ENCODE measurements at regions not wholly inside any gene's neighbourhood (a gene's known extent, or its start where the extent isn't known, plus 50 kb on each side); places are given as distances from the start of the nearest gene placed in this dataset.

DNA sequence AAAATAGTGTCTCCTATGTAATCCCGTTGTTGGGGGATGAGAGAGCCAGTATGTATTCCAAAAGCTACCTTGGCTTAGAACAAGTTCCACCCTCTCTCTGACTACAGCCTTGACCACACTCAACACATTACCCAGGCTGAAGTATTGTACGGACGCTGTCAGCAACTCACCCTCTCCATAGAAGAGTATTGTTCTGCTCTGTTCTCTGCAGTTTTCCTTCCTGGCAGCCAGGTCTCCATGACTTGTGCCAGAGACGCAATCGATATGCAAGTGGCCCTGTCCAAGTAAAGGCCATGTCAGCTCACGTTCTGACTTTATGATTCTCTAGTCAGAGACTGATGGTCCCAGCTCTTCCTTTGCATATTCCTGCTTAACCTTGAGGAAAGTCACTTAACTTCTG is 164.1 kb upstream of the SLCO3A1 start:
- TF ChIP-seq, protein P1, sequence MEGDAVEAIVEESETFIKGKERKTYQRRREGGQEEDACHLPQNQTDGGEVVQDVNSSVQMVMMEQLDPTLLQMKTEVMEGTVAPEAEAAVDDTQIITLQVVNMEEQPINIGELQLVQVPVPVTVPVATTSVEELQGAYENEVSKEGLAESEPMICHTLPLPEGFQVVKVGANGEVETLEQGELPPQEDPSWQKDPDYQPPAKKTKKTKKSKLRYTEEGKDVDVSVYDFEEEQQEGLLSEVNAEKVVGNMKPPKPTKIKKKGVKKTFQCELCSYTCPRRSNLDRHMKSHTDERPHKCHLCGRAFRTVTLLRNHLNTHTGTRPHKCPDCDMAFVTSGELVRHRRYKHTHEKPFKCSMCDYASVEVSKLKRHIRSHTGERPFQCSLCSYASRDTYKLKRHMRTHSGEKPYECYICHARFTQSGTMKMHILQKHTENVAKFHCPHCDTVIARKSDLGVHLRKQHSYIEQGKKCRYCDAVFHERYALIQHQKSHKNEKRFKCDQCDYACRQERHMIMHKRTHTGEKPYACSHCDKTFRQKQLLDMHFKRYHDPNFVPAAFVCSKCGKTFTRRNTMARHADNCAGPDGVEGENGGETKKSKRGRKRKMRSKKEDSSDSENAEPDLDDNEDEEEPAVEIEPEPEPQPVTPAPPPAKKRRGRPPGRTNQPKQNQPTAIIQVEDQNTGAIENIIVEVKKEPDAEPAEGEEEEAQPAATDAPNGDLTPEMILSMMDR (IDR thresholded peaks at IDR 0.05), result no peak
- no peak for TF ChIP-seq POLR2A (IDR thresholded peaks at IDR 0.05)
- TF ChIP-seq EP300 (IDR thresholded peaks at IDR 0.05), result no peak
